HEK293 (cell line): ENCODE measurements at regions not wholly inside any gene's neighbourhood (a gene's known extent, or its start where the extent isn't known, plus 50 kb on each side); places are given as distances from the start of the nearest gene placed in this dataset.

Experiments used
- CTCF ChIA-PET: fragments of 350-600 bp; formaldehyde crosslinking; extraction: SDS; loops from one replicate; lab custom pipeline; 2021; ENCODE audit warnings: antibody characterized with exemption; lab: Yijun Ruan, JAX
- POLR2A ChIA-PET: fragments of 300-600 bp; formaldehyde crosslinking; extraction: SDS; loops from one replicate; lab custom pipeline; 2020; ENCODE audit warnings: antibody characterized with exemption, inconsistent platforms; lab: Yijun Ruan, JAX
- H3K27ac ChIP-seq: fragments of 200-500 bp; sonication (Bioruptor generic); 2 replicates; pipeline ENCODE4 v1.5.1; 2014; ENCODE audit warnings: low read depth, low read length, control low read depth, inconsistent platforms; ENCODE audit errors: extremely low read depth
- H3K36me3 ChIP-seq, 2 experiments: fragments of 200-500 bp in 1 of 2; sonication (Bioruptor generic) in 1 of 2; 1 replicate in 1 of 2; 2 replicates in 1 of 2; pipeline ENCODE4 v1.5.1; 2014 to 2017; ENCODE audit warnings: inconsistent platforms in 2 of 2, low read length in 2 of 2; ENCODE audit not compliant: control insufficient read depth in 2 of 2, insufficient read depth in 1 of 2
- H3K4me1 ChIP-seq: fragments of 200-500 bp; sonication (Bioruptor generic); 2 replicates; pipeline ENCODE4 v1.5.1; 2014; ENCODE audit warnings: mild to moderate bottlenecking, low read length, inconsistent platforms; ENCODE audit not compliant: control insufficient read depth, insufficient read depth
- H3K4me3 ChIP-seq: 2 replicates; pipeline ENCODE4 v1.5.1; 2011; ENCODE audit warnings: low read depth, mild to moderate bottlenecking, control low read depth, low read length, moderate library complexity
- H3K9me3 ChIP-seq: fragments of 200-500 bp; sonication (Bioruptor generic); 2 replicates; pipeline ENCODE4 v1.5.1; 2014; ENCODE audit warnings: low read depth, low read length, inconsistent platforms; ENCODE audit not compliant: control insufficient read depth, insufficient read depth
- PRDM10 ChIP-seq: fragments of 450-650 bp; formaldehyde crosslinking; IDR thresholded peaks from 2 replicates; pipeline ENCODE4 v1.5.1; 2016; ENCODE audit warnings: missing biosample characterization, missing genetic modification characterization
- SCRT2 ChIP-seq: fragments of 450-650 bp; formaldehyde crosslinking; IDR thresholded peaks from 2 replicates; pipeline ENCODE4 v1.5.1; 2016; ENCODE audit warnings: missing biosample characterization, missing genetic modification characterization
- ZBTB49 ChIP-seq: fragments of 450-650 bp; formaldehyde crosslinking; IDR thresholded peaks from 2 replicates; pipeline ENCODE4 v1.5.1; 2016; ENCODE audit warnings: missing biosample characterization, missing genetic modification characterization, low read depth
- ZIC2 ChIP-seq: fragments of 450-650 bp; formaldehyde crosslinking; IDR thresholded peaks from 2 replicates; pipeline ENCODE4 v1.5.1; 2016; ENCODE audit warnings: missing biosample characterization, missing genetic modification characterization
- ZNF133 ChIP-seq: fragments of 450-650 bp; formaldehyde crosslinking; IDR thresholded peaks from 2 replicates; pipeline ENCODE4 v1.5.1; 2016; ENCODE audit warnings: missing biosample characterization, missing genetic modification characterization
- ZNF266 ChIP-seq: fragments of 450-650 bp; formaldehyde crosslinking; IDR thresholded peaks from 2 replicates; pipeline ENCODE4 v1.5.1; 2016; ENCODE audit warnings: missing biosample characterization, missing genetic modification characterization, low read depth
- ZNF366 ChIP-seq: fragments of 450-650 bp; formaldehyde crosslinking; conservative IDR thresholded peaks from 2 replicates; pipeline ENCODE4 v1.5.1; 2016; ENCODE audit warnings: missing biosample characterization, missing genetic modification characterization
- TF ChIP-seq, protein P1 (sequence below): fragments of 450-650 bp; formaldehyde crosslinking; IDR thresholded peaks from 2 replicates; pipeline ENCODE4 v1.5.1; 2016; ENCODE audit warnings: missing biosample characterization, missing genetic modification characterization, low read depth

DNA sequence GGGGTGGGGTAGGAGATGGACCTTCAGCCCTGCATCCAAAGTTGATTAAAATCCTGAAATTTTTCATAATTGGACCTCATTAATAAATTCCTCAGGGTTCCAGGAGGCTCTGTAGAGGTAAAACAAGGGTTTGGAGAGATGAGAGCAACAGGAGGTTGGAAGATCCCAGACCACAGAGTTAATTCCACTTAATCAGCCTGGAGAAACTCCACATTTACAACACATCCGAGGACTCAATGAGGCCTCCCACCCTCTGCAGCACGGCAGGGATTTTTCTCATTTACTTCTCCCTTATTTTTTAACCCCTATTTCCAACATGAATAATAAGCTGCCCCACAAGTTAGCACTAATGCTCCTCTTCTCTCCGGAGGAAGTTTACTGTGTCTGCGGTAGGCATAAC lies 165.0 kb upstream of the MAP3K1 start:
- POLR2A ChIA-PET, result interaction anchor here (1.4 kb wide), 1 partner anchor 12 kb away, joined by 8 read pairs; no protein-coding TSS in a partner anchor
- H3K36me3 ChIP-seq, result no peaks in the 10 kb centered on the region
- H3K9me3 ChIP-seq, result no peaks in the 10 kb centered on the region
- H3K4me3 ChIP-seq, result no peak overlapping the region
- H3K4me1 ChIP-seq, result no peaks in the 10 kb centered on the region
- no peak overlapping the region for H3K27ac ChIP-seq
- CTCF ChIA-PET, result interaction anchor here (0.7 kb wide), 1 partner anchor 1166 kb away, joined by 3 read pairs; no protein-coding TSS in a partner anchor
- TF ChIP-seq ZNF266 (tag by site-specific recombination) (no peak), ZNF366 (no peak), PRDM10 (tag by site-specific recombination) (0 out of 2 replicates have a peak, but pooled peaks have one; percentile 10), SCRT2 (peak; percentile 57; the same call in 1 of the 2 replicates)

DNA sequence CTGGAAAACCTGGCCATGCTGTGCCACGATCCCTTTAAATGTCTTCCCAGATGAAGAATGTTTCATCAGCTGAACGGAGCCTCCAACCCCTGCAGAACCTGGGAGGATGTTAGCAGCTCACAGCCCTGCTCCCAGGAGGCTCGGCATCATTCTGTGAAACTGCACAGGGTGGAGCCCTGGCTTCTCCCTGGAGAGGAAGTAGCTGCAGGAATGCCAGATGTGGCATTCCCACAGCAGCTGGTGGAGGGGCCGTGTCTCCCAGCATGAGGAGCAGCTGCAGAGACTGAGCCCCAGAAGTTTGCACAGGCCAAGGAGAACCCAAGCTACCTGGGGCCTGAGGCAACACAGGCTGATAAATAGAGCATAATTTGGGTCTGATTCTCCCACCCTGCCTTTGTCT lies 165.8 kb upstream of the MAP3K1 start:
- no peaks in the 10 kb centered on the region for H3K4me1 ChIP-seq
- ChIA-PET CTCF (interaction anchor here (0.7 kb wide), 1 partner anchor 1167 kb away, joined by 3 read pairs; no protein-coding TSS in a partner anchor), POLR2A (interaction anchor here (1.4 kb wide), 1 partner anchor 11 kb away, joined by 8 read pairs; no protein-coding TSS in a partner anchor)
- H3K27ac ChIP-seq, result no peak overlapping the region
- peak; percentile 38 for TF ChIP-seq ZIC2 (tag by site-specific recombination)
- TF ChIP-seq ZBTB49 (tag by site-specific recombination), result no peak
- H3K4me3 ChIP-seq, result no peak overlapping the region
- H3K36me3 ChIP-seq, result no peaks in the 10 kb centered on the region
- H3K9me3 ChIP-seq, result no peaks in the 10 kb centered on the region

GRCh38 chr5:56648460-56649034 lies 166.8 kb upstream of the MAP3K1 start:
- H3K4me1 ChIP-seq, result no peaks in the 10 kb centered on the region
- ChIA-PET POLR2A (interaction anchor here (0.9 kb wide), 1 partner anchor 10 kb away, joined by 3 read pairs; no protein-coding TSS in a partner anchor), CTCF (no interaction called here)

More at GRCh38 chr5:56648460-56649034, 166.8 kb upstream of the MAP3K1 start:
- TF ChIP-seq, protein P1, sequence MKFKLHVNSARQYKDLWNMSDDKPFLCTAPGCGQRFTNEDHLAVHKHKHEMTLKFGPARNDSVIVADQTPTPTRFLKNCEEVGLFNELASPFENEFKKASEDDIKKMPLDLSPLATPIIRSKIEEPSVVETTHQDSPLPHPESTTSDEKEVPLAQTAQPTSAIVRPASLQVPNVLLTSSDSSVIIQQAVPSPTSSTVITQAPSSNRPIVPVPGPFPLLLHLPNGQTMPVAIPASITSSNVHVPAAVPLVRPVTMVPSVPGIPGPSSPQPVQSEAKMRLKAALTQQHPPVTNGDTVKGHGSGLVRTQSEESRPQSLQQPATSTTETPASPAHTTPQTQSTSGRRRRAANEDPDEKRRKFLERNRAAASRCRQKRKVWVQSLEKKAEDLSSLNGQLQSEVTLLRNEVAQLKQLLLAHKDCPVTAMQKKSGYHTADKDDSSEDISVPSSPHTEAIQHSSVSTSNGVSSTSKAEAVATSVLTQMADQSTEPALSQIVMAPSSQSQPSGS (tag by site-specific recombination), result no peak
- TF ChIP-seq ZNF133 (tag by site-specific recombination), result peak; percentile 90
- Histone ChIP-seq H3K27ac (no peak overlapping the region), H3K4me3 (no peak overlapping the region), H3K9me3 (no peaks in the 10 kb centered on the region), H3K36me3 (no peaks in the 10 kb centered on the region)
